HG03432 (cell line): ENCODE measurements at regions not wholly inside any gene's neighbourhood (a gene's known extent, or its start where the extent isn't known, plus 50 kb on each side); places are given as distances from the start of the nearest gene placed in this dataset.
A peak's percentile ranks its signal among the peaks of the same experiment; 100 is the strongest.

ENCODE experiments used
- ATAC-seq: cut with Tn5 transposase; IDR thresholded peaks from one replicate; pipeline ENCODE4 v1.9.1; 2021; ENCODE audit warnings: mild to moderate bottlenecking, moderate library complexity; ENCODE audit not compliant: unreplicated experiment

DNA sequence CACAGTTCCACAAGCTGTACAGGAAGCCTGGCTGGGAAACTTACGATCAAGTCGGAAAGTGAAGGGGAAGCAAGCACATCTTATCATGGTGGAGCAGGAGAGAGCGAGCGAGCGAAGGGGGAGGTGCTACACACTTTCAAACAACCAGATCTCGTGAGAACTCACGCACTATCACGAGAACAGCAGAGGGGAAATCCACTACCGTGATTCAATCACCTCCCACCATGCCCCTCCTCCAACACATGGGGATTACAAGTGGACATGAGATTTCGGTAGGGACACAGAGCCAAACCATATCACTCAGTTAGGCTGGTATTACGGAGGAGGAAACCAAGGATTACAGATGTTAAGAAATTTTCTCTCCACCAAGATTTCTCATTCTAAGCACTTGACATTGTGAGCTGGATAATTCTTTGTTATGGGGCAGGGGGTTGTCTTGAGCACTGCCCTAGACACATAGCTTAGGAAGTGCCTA is 262.0 kb upstream of the G2E3 start:
- no peak for ATAC-seq

- no peak for ATAC-seq
These were observed 260.8 kb upstream of the G2E3 start for GRCh38 chr14:30297876-30298795.

DNA sequence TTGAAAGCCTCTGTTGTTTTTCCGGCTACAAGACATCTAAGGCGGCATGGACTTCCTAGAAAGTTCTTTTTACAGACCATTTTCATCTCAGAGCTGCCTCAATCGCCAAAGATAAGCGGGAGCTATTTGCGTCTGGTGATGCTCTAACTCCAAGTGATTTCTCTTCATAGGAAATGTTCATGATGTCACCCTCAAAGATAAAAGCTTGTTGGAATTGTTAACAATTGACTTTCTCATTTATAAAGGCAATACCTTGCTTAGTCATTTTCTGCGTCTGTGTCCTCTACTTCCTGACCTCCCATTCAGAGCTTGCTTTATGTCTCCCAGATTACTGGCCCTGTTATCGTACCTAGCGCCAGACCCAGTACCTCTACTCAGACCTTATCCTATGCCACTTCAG is 259.0 kb upstream of the G2E3 start:
- ATAC-seq: no peak

- no peak for ATAC-seq
These were observed 255.6 kb upstream of the G2E3 start for GRCh38 chr14:30303350-30303749.

- no peak for ATAC-seq
These were observed 253.6 kb upstream of the G2E3 start for GRCh38 chr14:30305346-30305745.

- no peak for ATAC-seq
These were observed 249.6 kb upstream of the G2E3 start for GRCh38 chr14:30309405-30309804.

- peak; percentile 92 for ATAC-seq
These were observed 246.7 kb upstream of the G2E3 start for GRCh38 chr14:30312214-30312613.

- ATAC-seq: no peak
These were observed 241.2 kb upstream of the G2E3 start for GRCh38 chr14:30317729-30318128.

- ATAC-seq: no peak
These were observed 236.1 kb upstream of the G2E3 start for GRCh38 chr14:30322819-30323218.

GRCh38 chr14:30330033-30330432 is 228.9 kb upstream of the G2E3 start:
- ATAC-seq: no peak

DNA sequence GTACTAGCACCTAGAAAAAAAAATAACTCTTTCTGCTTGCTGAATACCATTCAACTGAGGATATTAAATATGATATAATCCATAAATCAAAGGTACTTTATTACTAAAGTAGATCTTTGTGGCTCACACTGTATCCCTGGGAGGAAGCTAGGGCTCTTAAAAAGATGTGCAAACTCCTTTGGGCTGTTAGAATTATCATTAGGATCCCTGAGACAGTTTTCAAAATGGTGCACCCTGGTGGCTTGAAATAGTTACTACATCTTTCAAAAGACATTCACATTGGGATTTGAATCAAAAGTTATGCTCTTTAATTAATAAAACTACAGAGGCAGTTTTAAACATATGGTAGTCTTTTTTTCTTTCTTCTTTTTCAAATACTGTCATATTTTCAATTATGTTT is 228.5 kb upstream of the G2E3 start:
- no peak for ATAC-seq

DNA sequence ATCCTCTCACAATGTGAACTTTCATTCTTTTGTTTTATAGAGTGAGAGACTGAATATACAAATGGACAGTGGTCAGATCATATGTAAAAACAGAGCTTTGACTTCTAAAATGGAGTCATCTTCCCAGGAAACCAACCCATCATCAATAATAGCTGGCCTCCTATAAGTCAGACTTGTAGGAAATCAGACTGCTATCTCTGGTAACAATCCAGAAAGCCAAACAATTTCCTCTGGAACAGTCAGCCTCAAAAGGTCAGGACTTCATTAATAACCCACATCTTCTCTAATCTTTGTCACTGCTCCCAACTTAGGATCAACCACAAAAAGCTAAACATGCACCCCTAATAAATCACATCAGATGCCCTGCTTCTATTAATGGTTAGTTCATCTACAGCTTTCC is 227.9 kb upstream of the G2E3 start:
- ATAC-seq: no peak

DNA sequence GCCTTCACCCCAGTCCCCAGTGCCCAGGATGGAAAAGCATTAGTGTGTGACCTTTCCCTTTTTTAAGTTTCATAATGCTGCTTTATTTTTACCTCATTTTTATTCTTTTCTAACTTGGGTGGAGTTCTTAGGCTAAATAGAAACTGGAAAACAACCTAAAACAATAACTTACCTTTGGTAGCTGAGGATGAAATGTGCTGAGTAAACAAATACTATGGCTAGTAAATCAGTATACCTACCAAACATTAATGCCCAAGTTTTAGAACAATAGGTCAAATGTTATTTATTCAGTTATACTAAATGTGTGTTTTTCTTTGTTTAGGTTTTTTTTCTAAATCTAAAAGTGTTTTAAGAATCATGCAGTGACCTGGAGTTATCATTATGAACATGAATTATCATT is 226.6 kb upstream of the G2E3 start:
- no peak for ATAC-seq

GRCh38 chr14:30333934-30334333 is 225.0 kb upstream of the G2E3 start:
- no peak for ATAC-seq

DNA sequence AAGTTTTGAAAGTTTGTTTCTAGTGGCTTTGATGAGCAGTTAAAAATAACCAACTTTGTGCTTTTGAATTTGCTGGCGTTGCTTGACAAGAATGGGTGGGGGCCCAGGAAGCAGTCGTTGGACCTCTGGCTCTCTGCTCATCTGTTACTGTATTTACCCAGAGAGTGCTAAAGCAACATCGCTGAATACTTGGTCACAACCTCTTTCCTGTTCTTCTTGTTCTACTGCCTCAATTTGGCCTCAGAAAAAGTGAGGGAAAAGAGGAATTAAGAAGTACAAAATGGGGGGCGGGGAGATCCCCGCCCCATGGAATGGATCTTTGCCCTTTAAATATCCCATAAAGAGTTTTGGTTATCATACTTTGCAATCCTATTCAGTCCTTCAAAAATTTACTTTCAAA is 221.5 kb upstream of the G2E3 start:
- no peak for ATAC-seq

- ATAC-seq: peak; percentile 48
These were observed 219.6 kb upstream of the G2E3 start for GRCh38 chr14:30339311-30339901.

DNA sequence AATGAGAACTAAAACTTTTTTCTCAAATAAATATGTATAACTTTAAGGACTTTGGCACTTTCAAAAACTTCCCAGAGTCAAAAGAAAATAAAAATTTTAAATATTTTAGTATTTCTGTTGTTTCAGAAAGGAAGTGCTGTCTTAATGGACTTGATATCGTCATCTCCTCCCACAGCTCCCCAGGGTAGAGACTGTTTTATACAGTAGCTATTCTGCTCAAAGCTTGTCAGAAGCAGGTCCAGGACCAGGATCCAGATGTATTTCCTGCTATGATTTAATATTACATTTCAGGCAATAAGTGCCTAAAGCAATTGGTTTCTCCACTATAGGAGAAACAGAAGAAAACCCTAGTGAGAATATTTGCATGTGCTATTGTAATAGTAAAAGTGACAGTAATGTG is 218.5 kb upstream of the G2E3 start:
- ATAC-seq: no peak

GRCh38 chr14:30345511-30345910 is 213.4 kb upstream of the G2E3 start:
- ATAC-seq: no peak

- ATAC-seq: no peak
These were observed 210.5 kb upstream of the G2E3 start for GRCh38 chr14:30348445-30348844.

DNA sequence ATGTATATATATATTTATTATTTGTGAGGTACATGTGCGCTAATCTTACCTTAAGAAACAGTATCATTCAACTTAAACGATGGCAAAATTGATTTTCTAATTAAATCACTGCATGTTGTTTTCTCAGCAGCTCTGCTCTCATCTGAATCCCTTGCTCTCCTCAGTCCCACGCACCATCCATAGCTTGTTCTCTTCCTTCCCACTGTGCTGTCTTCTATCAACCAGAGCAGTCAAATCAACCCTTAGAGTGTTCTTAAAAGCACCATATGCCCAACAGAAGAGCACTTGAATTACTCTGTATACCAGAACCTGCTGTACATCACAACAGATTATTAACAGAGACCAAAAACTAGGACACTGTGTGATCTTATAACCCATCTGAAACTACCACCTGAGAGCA is 209.4 kb upstream of the G2E3 start:
- ATAC-seq: no peak

DNA sequence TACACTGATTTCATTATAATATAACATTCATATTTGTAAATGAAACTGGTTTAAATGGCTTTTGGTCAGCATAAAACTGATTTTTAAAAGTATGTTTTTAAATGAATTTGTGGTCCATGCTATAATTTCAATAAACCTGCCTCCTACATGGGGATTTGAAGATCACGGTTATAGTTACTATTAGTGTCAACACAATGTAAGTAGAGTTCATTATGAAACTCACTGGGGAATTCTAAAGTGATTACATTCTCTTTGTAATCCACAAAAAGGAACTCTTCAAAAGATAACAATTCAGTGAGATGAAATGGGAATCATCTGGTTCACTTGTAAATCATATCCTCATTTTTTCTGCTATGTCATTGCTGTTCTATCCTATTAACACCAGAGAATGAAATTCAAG is 204.5 kb upstream of the G2E3 start:
- ATAC-seq: no peak

GRCh38 chr14:30355431-30355913 is 203.5 kb upstream of the G2E3 start:
- peak; percentile 86 for ATAC-seq
